Activated B cell treated with CpG ODN at 0.5 μM for 24 hours (primary cell): ENCODE measurements at regions not wholly inside any gene's neighbourhood (a gene's known extent, or its start where the extent isn't known, plus 50 kb on each side); places are given as distances from the start of the nearest gene placed in this dataset.

Experiments used
- ATAC-seq: fragments of 200-7000 bp; cut with Tn5 transposase; one replicate; pipeline ENCODE4 v1.10.0; 2021; ENCODE audit warnings: low read depth, mild to moderate bottlenecking, moderate library complexity
- CTCF ChIA-PET: fragments of 350-600 bp; sonication (Branson Sonifier 250); formaldehyde crosslinking; loops from one replicate; lab custom pipeline; 2021; ENCODE audit warnings: antibody characterized with exemption; lab: Charles Lee
- POLR2A ChIA-PET: fragments of 350-600 bp; sonication (Branson Sonifier 250); formaldehyde crosslinking; loops from one replicate; lab custom pipeline; 2021; ENCODE audit warnings: antibody characterized with exemption; lab: Charles Lee
- DNase-seq: peaks from one replicate; pipeline ENCODE4 v3.0.0; 2022
- H3K27ac Mint-ChIP-seq: one replicate; pipeline ENCODE4 v1.8.0; 2020; ENCODE audit warnings: mixed read lengths
- H3K27me3 Mint-ChIP-seq: one replicate; pipeline ENCODE4 v1.8.0; 2021; ENCODE audit warnings: mixed read lengths
- H3K36me3 Mint-ChIP-seq: one replicate; pipeline ENCODE4 v1.8.0; 2021; ENCODE audit warnings: low read depth, mixed read lengths
- H3K4me1 Mint-ChIP-seq: one replicate; pipeline ENCODE4 v1.8.0; 2021; ENCODE audit warnings: mixed read lengths
- H3K4me3 Mint-ChIP-seq: one replicate; pipeline ENCODE4 v1.8.0; 2020; ENCODE audit warnings: mild to moderate bottlenecking, mixed read lengths
- H3K9me3 Mint-ChIP-seq: one replicate; pipeline ENCODE4 v1.8.0; 2020; ENCODE audit warnings: mixed read lengths
- CTCF ChIP-seq: fragments of 200-600 bp; IDR thresholded peaks from one replicate; pipeline ENCODE4 v1.8.0; 2022; ENCODE audit warnings: antibody characterized with exemption, mild to moderate bottlenecking
- intact Hi-C: fragments of 100-400 bp; cut with micrococcal nuclease; formaldehyde crosslinking; loops from one replicate; pipeline ENCODE4 v1.15.1; 2024

- no peak for DNase-seq
- intact Hi-C loops = no loop called here
- no peaks in the 10 kb centered on the region for H3K27me3 Mint-ChIP-seq
- no peaks in the 10 kb centered on the region for H3K4me1 Mint-ChIP-seq
- no peaks in the 10 kb centered on the region for H3K9me3 Mint-ChIP-seq
- H3K4me3 Mint-ChIP-seq = no peak overlapping the region
- no peaks in the 10 kb centered on the region for H3K36me3 Mint-ChIP-seq
- no peak for ATAC-seq
- ChIA-PET CTCF (no interaction called here), POLR2A (no interaction called here)
- TF ChIP-seq CTCF = no peak
- no peak overlapping the region for H3K27ac Mint-ChIP-seq
Measured at GRCh38 chr4:57607566-57608180, 497.5 kb upstream of the IGFBP7 start.

GRCh38 chr4:57605376-57605775, 495.2 kb upstream of the IGFBP7 start:
- no peak overlapping the region for H3K4me3 Mint-ChIP-seq
- CTCF ChIA-PET = no interaction called here
- H3K27me3 Mint-ChIP-seq = no peaks in the 10 kb centered on the region
- no peaks in the 10 kb centered on the region for H3K36me3 Mint-ChIP-seq
- no peaks in the 10 kb centered on the region for H3K9me3 Mint-ChIP-seq
- H3K27ac Mint-ChIP-seq = no peak overlapping the region
- H3K4me1 Mint-ChIP-seq = no peaks in the 10 kb centered on the region
- ATAC-seq (no peak), DNase-seq (no peak)
- no peak for TF ChIP-seq CTCF
- POLR2A ChIA-PET = no interaction called here
- intact Hi-C loops = no loop called here

- ChIA-PET CTCF (no interaction called here), POLR2A (no interaction called here)
- Mint-ChIP-seq H3K4me1 (no peaks in the 10 kb centered on the region), H3K9me3 (no peaks in the 10 kb centered on the region), H3K36me3 (no peaks in the 10 kb centered on the region), H3K27me3 (no peaks in the 10 kb centered on the region), H3K4me3 (no peak overlapping the region), H3K27ac (no peak overlapping the region)
- DNase-seq = no peak
- TF ChIP-seq CTCF = no peak
- intact Hi-C loops = no loop called here
- no peak for ATAC-seq
Measured at GRCh38 chr4:57602141-57602540, 492.0 kb upstream of the IGFBP7 start.

GRCh38 chr4:57591073-57591472, 480.9 kb upstream of the IGFBP7 start:
- no peak for TF ChIP-seq CTCF
- H3K9me3 Mint-ChIP-seq = peaks cover 4% of the 10 kb centered on the region
- H3K4me3 Mint-ChIP-seq = no peak overlapping the region
- no peaks in the 10 kb centered on the region for H3K27me3 Mint-ChIP-seq
- no peak for DNase-seq
- no peak overlapping the region for H3K27ac Mint-ChIP-seq
- no peaks in the 10 kb centered on the region for H3K4me1 Mint-ChIP-seq
- no peak for ATAC-seq
- ChIA-PET CTCF (no interaction called here), POLR2A (no interaction called here)
- H3K36me3 Mint-ChIP-seq = no peaks in the 10 kb centered on the region
- intact Hi-C loops = no loop called here

- ChIA-PET CTCF (no interaction called here), POLR2A (no interaction called here)
- no peaks in the 10 kb centered on the region for H3K36me3 Mint-ChIP-seq
- DNase-seq = no peak
- no peak overlapping the region for H3K27ac Mint-ChIP-seq
- no peaks in the 10 kb centered on the region for H3K27me3 Mint-ChIP-seq
- peaks cover 4% of the 10 kb centered on the region for H3K9me3 Mint-ChIP-seq
- no peaks in the 10 kb centered on the region for H3K4me1 Mint-ChIP-seq
- TF ChIP-seq CTCF = no peak
- no peak overlapping the region for H3K4me3 Mint-ChIP-seq
- intact Hi-C loops = no loop called here
- ATAC-seq = no peak
Measured at GRCh38 chr4:57588557-57588956, 478.4 kb upstream of the IGFBP7 start.
